HG02885 (cell line): ENCODE measurements at regions not wholly inside any gene's neighbourhood (a gene's known extent, or its start where the extent isn't known, plus 50 kb on each side); places are given as distances from the start of the nearest gene placed in this dataset.

ENCODE experiments used
- ATAC-seq: cut with Tn5 transposase; IDR thresholded peaks from one replicate; pipeline ENCODE4 v1.9.1; 2021; ENCODE audit warnings: mild to moderate bottlenecking; ENCODE audit not compliant: unreplicated experiment, poor library complexity

- ATAC-seq: no peak
These were observed 161.9 kb upstream of the CADPS start for GRCh38 chr3:63037116-63037515.

- ATAC-seq: no peak
These were observed 167.6 kb upstream of the CADPS start for GRCh38 chr3:63042833-63043232.

GRCh38 chr3:63043631-63044030 lies 168.4 kb upstream of the CADPS start:
- ATAC-seq: no peak

- no peak for ATAC-seq
These were observed 170.9 kb upstream of the CADPS start for GRCh38 chr3:63046152-63046551.

- ATAC-seq: no peak
These were observed 171.4 kb upstream of the CADPS start for GRCh38 chr3:63046580-63046979.

- peak; percentile 67 for ATAC-seq
These were observed 171.9 kb upstream of the CADPS start for GRCh38 chr3:63047068-63047467.

GRCh38 chr3:63048367-63049326 lies 173.4 kb upstream of the CADPS start:
- no peak for ATAC-seq

- no peak for ATAC-seq
These were observed 175.4 kb upstream of the CADPS start for GRCh38 chr3:63050548-63051177.

- ATAC-seq: no peak
These were observed 176.7 kb upstream of the CADPS start for GRCh38 chr3:63051920-63052319.

GRCh38 chr3:63056932-63057331 lies 181.7 kb upstream of the CADPS start:
- ATAC-seq: no peak

GRCh38 chr3:63060412-63060811 lies 185.2 kb upstream of the CADPS start:
- ATAC-seq: no peak

- no peak for ATAC-seq
These were observed 186.2 kb upstream of the CADPS start for GRCh38 chr3:63061449-63061848.

GRCh38 chr3:63064209-63064755 lies 189.1 kb upstream of the CADPS start:
- no peak for ATAC-seq

GRCh38 chr3:63067999-63068645 lies 192.9 kb upstream of the CADPS start:
- no peak for ATAC-seq

GRCh38 chr3:63069806-63070475 lies 194.7 kb upstream of the CADPS start:
- no peak for ATAC-seq

GRCh38 chr3:63070476-63070810 lies 195.2 kb upstream of the CADPS start:
- no peak for ATAC-seq

GRCh38 chr3:63076357-63076756 lies 201.1 kb upstream of the CADPS start:
- ATAC-seq: no peak

GRCh38 chr3:63086190-63086589 lies 191.9 kb upstream of the SYNPR start:
- no peak for ATAC-seq

GRCh38 chr3:63089007-63089750 lies 188.9 kb upstream of the SYNPR start:
- no peak for ATAC-seq

- ATAC-seq: no peak
These were observed 188.4 kb upstream of the SYNPR start for GRCh38 chr3:63089751-63090132.
